ENCODE measurements at regions not wholly inside any gene's neighbourhood (a gene's known extent, or its start where the extent isn't known, plus 50 kb on each side); places are given as distances from the start of the nearest gene placed in this dataset.

DNA sequence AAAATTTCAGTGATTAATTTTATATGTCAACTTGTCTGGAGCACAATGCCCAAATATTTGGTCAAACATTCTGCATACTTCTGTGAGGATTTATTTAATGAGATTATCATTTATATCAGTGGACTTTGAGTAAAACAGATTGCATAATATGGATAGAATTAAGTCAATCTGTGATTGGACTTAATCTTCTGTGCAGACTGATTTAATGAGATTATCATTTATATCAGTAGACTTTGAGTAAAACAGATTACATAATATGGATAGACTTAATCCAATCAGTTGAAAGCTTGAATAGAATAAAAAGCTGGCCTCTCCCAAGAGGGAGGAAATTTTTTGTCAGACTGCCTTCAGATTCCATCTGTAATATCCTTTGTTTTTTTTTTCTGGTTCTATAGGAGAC, 1413.2 kb downstream of the LRFN5 start:
- H3K9me3 ChIP-seq: no peaks in the 10 kb centered on the region
- H3K27me3 ChIP-seq (replicated peaks; ENCODE audit: control insufficient read depth, insufficient read depth, low read length): no peaks in the 10 kb centered on the region
- intact Hi-C loops (cut with micrococcal nuclease; ENCODE audit: unreplicated experiment): no loop called here
- BruUV-seq (replicated peaks): no TSS peak
- H3K4me1 Mint-ChIP-seq (ENCODE audit: low read depth, unreplicated experiment): no peaks in the 10 kb centered on the region
- H3K27me3 Mint-ChIP-seq (ENCODE audit: insufficient read depth, unreplicated experiment): no peaks in the 10 kb centered on the region
- H3K27ac Mint-ChIP-seq (ENCODE audit: unreplicated experiment): no peak overlapping the region
- H3K4me1 ChIP-seq: no peaks in the 10 kb centered on the region
- no peaks in the 10 kb centered on the region for H3K9me3 Mint-ChIP-seq (ENCODE audit: unreplicated experiment)
- no peak overlapping the region for H3K4me3 ChIP-seq (ENCODE audit: low read depth, low read length)
- DNase-seq: no peak
- TF ChIP-seq CTCF (IDR thresholded peaks at IDR 0.05; ENCODE audit: insufficient read depth in 1 of 2, low read depth in 1 of 2, low read length in 1 of 2, severe bottlenecking in 1 of 2, unreplicated experiment in 1 of 2): no peak
- H3K36me3 ChIP-seq (ENCODE audit: control insufficient read depth, insufficient read depth, low read length): no peaks in the 10 kb centered on the region
- ChIA-PET POLR2A (no interaction called here), CTCF (no interaction called here)
- no peak overlapping the region for H3K4me3 Mint-ChIP-seq (ENCODE audit: unreplicated experiment)
- no peaks in the 10 kb centered on the region for H3K36me3 Mint-ChIP-seq (ENCODE audit: insufficient read depth, unreplicated experiment)

- no peaks in the 10 kb centered on the region for H3K27me3 Mint-ChIP-seq (ENCODE audit: insufficient read depth, unreplicated experiment)
- no peak overlapping the region for H3K4me3 ChIP-seq (ENCODE audit: low read depth, low read length)
- no TSS peak for BruUV-seq (replicated peaks)
- no peaks in the 10 kb centered on the region for H3K27me3 ChIP-seq (replicated peaks; ENCODE audit: control insufficient read depth, insufficient read depth, low read length)
- H3K36me3 Mint-ChIP-seq (ENCODE audit: insufficient read depth, unreplicated experiment): no peaks in the 10 kb centered on the region
- no peaks in the 10 kb centered on the region for H3K36me3 ChIP-seq (ENCODE audit: control insufficient read depth, insufficient read depth, low read length)
- no peaks in the 10 kb centered on the region for H3K4me1 ChIP-seq
- POLR2A ChIA-PET: no interaction called here
- no peaks in the 10 kb centered on the region for H3K4me1 Mint-ChIP-seq (ENCODE audit: low read depth, unreplicated experiment)
- intact Hi-C loops (cut with micrococcal nuclease; ENCODE audit: unreplicated experiment): no loop called here
- H3K4me3 Mint-ChIP-seq (ENCODE audit: unreplicated experiment): no peak overlapping the region
- no peak overlapping the region for H3K27ac Mint-ChIP-seq (ENCODE audit: unreplicated experiment)
- peaks cover 1% of the 10 kb centered on the region for H3K9me3 Mint-ChIP-seq (ENCODE audit: unreplicated experiment)
- no peak for TF ChIP-seq CTCF (IDR thresholded peaks at IDR 0.05; ENCODE audit: insufficient read depth in 1 of 2, low read depth in 1 of 2, low read length in 1 of 2, severe bottlenecking in 1 of 2, unreplicated experiment in 1 of 2)
- DNase-seq: no peak
- H3K9me3 ChIP-seq: 0 out of 2 replicates have a peak, but pooled peaks cover 4% of the 10 kb centered on the region
- CTCF ChIA-PET: no interaction called here
Measured at GRCh38 chr14:43014338-43014737, 1407.7 kb downstream of the LRFN5 start.

DNA sequence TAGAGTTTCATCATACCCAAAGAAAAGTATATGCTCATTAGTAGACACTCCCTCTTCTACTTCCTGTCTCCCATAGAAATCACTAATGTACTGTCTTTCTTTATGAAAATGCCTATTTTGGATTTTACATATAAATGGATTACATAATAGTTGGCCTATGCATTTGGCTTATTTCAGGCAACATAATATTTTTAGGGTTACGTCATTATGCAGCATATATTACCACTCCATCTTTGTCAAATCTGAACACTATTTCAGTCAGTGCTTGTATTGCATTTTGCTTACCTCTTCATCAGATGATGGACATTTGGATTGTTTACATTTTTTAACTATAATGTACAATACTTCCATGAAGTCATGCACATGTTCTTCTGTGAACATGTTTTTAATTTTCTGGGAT, 1406.1 kb downstream of the LRFN5 start:
- Histone ChIP-seq H3K4me1 (no peaks in the 10 kb centered on the region), H3K4me3 (ENCODE audit: low read depth, low read length) (no peak overlapping the region), H3K36me3 (ENCODE audit: control insufficient read depth, insufficient read depth, low read length) (no peaks in the 10 kb centered on the region), H3K9me3 (0 out of 2 replicates have a peak, but pooled peaks cover 5% of the 10 kb centered on the region), H3K27me3 (replicated peaks; ENCODE audit: control insufficient read depth, insufficient read depth, low read length) (no peaks in the 10 kb centered on the region)
- H3K4me1 Mint-ChIP-seq (ENCODE audit: low read depth, unreplicated experiment): no peaks in the 10 kb centered on the region
- CTCF ChIA-PET: no interaction called here
- peaks cover 10% of the 10 kb centered on the region for H3K9me3 Mint-ChIP-seq (ENCODE audit: unreplicated experiment)
- no peak overlapping the region for H3K4me3 Mint-ChIP-seq (ENCODE audit: unreplicated experiment)
- intact Hi-C loops (cut with micrococcal nuclease; ENCODE audit: unreplicated experiment): no loop called here
- no peak overlapping the region for H3K27ac Mint-ChIP-seq (ENCODE audit: unreplicated experiment)
- H3K36me3 Mint-ChIP-seq (ENCODE audit: insufficient read depth, unreplicated experiment): no peaks in the 10 kb centered on the region
- POLR2A ChIA-PET: no interaction called here
- TF ChIP-seq CTCF (IDR thresholded peaks at IDR 0.05; ENCODE audit: insufficient read depth in 1 of 2, low read depth in 1 of 2, low read length in 1 of 2, severe bottlenecking in 1 of 2, unreplicated experiment in 1 of 2): no peak
- H3K27me3 Mint-ChIP-seq (ENCODE audit: insufficient read depth, unreplicated experiment): no peaks in the 10 kb centered on the region
- no TSS peak for BruUV-seq (replicated peaks)
- DNase-seq: no peak

Data from Caco-2 (cell line).